Activated CD4-positive, alpha-beta T cell treated with anti-CD3 and anti-CD28 coated beads, Interleukin-2, Interleukin-6, amounts not matched to agents 100 ng/mL and 50 ng/mL, durations not matched to agents 16 hours and 8 hours (primary cell): ENCODE measurements at regions not wholly inside any gene's neighbourhood (a gene's known extent, or its start where the extent isn't known, plus 50 kb on each side); places are given as distances from the start of the nearest gene placed in this dataset.
"Not testable (repeated sequence)": the region's sequence is repeated elsewhere in the genome, so short reads cannot be mapped to it uniquely, and the experiment has no call there.

Experiments used
- DNase-seq: peaks from one replicate; pipeline ENCODE4 v3.0.0-alpha.2; 2020

DNA sequence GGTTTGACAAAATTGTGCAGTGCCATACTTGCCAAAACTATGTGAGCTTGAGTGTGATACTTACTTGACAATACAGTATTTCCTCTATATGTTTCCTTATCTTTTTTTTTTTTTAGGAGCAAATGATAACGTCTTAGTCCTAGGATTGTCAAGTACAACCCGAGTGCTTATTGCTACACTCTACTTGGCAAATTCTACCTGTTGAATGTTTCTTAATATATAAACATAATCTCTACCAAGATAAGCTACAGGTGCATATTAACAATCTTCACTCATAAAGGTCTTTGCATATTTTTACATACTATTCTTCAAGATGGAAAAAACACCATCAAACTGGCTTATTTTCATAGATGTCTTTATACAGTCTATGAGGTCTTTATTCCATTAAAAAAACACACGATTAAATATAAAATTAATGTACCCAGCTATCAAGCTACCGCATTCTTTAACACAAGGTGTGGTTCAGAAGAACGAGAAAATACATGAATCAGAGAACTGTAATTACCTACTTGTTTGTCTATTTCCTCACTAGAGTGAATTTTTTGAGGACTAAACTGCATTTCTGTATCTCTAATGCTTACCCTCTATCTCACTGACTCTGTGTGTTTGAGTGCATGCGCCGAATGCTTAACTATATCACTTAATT is 76.1 kb upstream of the PDSS1 start:
- DNase-seq = no peak

DNA sequence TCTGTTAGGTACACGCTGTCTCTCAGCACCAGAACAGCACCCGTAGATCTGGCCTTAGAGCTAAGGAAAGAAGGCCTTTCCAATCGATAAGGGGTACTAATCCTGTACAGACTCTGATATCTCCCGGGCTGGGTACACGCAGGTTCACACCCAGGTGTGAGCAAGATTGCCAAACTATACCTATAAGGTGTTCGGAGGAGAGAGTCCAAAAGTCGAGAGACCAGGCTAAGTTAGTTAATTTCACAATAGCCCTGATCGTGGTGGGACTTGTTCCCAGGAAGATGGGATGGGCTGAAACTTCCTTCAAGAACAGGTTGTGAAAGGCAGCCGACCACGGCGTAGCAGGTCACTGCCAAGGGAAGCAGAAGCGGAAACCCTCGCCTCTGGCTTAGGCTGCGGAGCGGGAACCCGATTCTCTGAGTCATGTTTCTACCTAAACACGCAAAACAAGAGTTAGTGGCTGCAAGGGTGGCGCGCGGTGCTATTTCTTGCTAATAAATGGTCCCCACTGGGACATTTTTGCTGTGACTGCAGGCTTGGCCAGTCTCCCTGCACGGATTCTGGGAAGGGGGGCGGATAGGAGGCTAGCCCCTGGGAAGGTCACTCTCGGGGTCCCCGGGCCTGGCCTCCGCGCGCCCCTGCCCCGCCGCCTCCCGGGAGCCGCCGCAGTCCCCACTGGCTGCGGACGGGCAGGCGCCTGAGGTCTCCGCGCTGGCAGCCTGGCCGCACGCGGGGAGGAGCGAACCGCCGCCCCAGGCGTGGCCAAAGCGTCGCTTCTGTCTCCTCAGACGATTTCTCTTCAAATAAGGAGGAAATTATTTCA is 75.4 kb upstream of the PDSS1 start:
- DNase-seq = peak; percentile 52

DNA sequence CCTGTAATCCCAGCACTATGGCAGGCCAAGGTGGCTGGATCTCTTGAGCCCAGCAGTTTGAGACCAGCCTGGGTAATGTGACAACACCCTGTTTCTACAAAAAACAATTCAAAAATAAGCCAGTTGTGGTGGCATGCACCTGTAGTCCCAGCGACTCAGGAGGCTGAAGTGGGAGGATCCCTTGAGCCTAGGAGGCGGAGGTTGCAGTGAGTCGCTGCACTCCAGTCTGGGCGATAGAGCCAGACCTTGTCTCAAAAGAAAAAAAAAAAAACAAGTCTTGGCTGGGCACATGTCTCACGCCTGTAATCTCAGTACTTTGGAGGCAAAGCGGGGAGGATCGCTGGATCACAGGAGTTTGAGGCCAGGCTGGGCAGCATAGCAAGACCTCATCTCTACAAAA is 74.6 kb upstream of the PDSS1 start:
- no peak for DNase-seq

DNA sequence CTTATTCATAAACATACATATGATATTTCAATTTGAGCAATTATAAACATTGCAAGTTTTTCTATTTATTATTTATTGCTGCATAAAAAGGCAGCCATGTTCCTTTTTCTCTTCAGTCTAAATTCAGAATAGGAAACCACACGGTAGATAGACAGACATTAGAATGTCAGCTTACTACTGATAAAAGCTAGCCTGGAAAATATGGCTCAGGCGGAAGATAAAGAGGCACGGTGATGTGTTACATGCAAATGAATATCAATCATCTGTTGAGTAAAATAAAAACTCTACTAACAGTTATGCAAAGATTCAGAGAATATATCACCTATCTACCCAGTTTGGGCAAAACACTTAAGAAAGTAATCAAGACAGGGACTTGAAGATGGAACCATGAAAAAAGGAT is 73.5 kb upstream of the PDSS1 start:
- no peak for DNase-seq

DNA sequence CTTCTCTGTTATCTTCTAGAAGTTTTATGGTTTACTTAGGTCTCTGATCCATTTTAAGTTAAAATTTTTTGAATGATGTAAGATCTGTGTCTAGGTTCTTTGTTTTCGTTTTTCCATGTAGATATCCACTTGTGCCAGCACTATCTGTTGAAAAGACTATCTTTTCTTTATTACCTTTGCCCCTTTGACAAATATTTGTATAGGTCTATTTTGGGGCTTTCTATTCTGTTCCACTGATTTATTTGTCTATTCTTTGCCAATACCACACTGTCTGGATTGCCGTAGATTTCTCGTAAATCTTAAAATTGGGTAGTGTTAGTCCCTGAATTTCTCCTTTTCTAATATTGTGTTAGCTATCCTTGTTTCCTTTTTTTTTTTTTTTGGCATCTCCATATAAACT is 71.4 kb upstream of the PDSS1 start:
- DNase-seq = no peak

DNA sequence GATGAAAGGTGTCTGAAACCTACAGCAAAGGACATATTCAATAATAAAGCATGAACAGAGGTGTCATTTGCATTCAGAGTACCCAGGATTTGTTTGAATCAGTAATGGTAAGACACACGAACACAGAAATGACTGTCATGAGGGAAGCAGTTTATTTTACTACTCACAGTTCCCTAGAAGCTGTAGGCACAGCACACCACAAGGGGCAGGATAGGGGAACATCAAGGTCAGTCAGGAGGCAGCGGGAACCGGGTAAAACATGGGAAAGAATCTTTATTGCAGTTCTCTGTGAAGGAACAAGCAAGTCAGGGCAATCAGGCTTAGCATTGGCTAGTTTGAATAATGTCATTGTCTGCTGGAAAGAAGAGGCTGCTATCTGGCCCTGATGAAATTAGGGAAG is 70.2 kb upstream of the PDSS1 start:
- no peak for DNase-seq

DNA sequence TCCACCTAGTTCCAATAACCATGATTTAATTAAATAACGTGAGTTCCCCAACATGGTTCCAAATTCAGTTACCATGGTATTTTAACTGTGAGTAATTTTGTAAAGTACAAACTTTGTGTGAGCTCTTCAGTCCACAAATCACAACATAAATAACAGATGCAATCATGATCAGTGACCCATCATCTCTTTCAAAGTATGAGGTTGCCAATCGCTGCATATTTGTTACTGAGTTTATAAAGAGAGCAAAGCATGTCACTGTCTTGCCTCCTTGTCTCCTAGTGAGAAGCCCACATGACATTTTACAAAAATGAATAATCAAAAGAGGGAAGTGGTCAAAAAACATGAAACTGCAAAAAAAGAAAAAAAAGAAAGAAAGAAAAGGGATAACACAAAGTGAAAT is 69.1 kb upstream of the PDSS1 start:
- DNase-seq = no peak

DNA sequence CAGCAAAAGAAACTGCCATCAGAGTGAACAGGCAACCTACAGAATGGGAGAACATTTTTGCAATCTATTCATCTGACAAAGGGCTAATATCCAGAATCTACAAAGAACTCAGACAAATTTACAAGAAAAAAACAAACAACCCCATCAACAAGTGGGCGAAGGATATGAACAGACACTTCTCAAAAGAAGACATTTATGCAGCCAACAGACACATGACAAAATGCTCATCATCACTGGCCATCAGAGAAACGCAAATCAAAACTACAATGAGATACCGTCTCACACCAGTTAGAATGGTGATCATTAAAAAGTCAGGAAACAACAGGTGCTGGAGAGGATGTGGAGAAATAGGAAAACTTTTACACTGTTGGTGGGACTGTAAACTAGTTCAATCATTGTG is 65.3 kb upstream of the PDSS1 start:
- not testable (repeated sequence) for DNase-seq

DNA sequence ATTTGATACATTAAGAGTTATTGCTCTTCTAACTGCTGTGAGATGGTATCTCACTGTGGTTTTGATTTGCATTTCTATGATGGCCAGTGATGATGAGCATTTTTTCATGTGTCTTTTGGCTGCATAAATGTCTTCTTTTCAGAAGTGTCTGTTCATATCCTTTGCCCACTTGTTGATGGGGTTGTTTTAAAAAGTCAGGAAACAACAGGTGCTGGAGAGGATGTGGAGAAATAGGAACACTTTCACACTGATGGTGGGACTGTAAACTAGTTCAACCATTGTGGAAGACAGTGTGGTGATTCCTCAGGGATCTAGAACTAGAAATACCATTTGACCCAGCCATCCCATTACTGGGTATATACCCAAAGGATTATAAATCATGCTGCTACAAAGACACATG is 63.4 kb upstream of the PDSS1 start:
- DNase-seq = not testable (repeated sequence)

DNA sequence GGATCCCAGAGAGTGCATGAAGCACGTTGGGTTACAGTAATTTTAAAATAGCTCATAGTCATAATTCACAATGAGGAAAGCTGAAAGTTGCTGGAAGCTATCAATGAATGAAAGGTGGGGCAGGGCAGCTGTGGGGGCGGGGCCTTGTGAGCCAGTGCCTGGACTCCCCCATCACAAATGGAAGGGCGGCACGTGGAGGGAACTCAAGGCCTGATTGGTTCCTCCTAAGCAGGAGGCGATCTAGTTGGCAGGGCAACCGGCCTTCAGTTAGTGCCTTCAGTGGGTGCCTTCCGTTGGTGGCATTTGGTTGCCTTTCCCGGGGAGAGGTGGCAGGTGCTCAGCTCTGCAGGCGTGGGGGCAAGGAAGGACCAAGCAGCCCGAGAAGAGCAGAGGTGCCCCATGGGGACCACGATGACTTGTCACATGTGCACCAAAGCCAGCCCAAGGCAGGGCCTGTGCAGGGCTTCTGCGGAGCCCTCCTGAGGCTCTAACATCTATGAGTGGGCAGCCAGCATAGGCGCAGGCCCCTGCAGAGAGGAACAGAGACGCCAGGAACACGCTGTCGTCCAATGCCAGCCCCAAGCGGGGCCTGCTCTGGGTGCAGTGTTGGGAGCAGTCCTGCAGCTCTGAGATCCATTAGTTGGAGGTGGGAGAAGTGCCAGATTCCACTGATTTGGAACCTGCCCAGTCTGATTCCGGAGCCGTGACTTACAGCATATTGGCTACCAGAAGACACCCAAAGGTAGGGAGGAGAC is 59.8 kb upstream of the PDSS1 start:
- no peak for DNase-seq

DNA sequence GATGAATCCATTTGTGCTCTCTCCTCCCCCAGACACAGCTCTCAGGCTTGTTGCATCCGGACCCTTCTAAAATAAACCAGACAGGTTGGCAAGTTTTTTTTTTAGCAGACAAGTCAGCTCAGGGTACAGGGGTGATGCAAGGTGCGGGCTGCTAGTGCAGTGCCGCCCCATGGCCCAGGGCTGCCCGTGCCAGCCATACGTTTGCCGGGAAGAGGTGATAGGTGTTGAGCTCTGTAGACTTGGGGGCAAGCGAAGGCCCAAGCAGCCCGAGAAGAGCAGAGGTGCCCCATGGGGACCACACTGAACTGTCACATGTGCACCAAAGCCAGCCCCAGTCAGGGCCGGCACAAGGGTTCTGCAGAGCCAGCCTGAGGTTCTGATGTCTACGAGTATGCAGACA is 57.1 kb upstream of the PDSS1 start:
- no peak for DNase-seq

DNA sequence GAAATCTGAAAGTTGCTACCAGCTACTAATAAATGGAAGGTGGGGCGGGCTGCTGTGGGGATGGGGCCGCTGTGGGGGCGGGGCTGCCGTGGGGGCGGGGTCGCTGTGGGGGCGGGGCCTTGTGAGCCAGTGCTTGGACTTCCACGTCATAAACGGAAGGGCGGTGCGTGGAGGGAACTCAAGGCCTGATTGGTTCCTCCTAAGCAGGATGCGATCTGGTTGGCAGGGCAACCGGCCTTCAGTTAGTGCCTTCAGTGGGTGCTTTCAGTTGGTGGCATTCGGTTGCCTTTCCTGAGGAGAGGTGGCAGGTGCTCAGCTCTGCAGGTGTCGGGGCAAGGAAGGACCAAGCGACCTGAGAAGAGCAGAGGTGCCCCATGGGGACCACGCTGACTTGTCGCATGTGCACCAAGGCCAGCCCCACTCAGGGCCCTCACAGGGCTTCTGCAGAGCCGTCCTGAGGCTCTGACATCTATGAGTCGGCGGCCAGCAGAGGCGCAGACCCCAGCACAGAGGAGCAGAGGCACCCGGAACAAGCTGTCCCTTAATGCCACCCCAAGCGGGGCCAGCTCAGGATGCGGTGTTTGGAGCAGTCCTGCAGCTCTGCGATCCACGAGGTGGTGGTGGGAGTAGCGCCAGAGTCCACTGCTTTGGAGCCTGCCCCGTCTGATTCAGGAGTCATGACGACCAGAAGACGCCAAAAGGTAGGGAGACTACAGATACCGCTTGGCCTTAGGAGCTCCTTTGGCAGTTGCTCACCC is 54.4 kb upstream of the PDSS1 start:
- DNase-seq = no peak

DNA sequence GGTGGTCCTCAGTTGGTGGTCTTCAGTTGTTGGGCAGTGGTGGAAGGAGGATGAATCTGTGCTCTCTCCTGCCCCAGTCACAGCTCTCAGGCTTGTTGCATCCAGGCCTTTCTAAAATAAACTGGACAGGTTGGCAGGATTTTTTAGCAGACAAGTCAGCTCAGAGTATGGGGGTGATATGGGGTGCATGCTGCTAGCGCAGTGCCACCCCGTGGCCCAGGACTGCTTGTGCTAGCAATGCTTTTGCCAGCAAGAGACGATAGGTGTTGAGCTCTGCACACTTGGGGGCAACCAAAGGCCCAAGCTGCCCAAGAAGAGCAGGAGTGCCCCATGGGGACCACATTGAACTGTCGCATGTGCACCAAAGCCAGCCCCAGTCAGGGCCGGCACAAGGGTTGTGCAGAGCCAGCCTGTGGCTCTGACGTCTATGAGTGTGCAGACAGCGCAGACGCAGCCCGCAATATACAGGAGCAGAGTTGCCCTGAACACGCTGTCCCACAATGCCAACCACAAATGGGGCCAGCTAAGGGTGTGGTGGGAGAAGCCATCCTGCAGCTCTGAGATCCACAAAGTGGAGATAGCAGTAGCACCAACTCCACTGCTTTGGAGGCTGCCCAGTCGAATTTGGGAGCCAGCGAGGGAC is 49.8 kb upstream of the PDSS1 start:
- no peak for DNase-seq
